GM18511 (cell line): ENCODE measurements at regions not wholly inside any gene's neighbourhood (a gene's known extent, or its start where the extent isn't known, plus 50 kb on each side); places are given as distances from the start of the nearest gene placed in this dataset.

Source experiments
- ATAC-seq: cut with Tn5 transposase; IDR thresholded peaks from one replicate; pipeline ENCODE4 v1.9.1; 2021; ENCODE audit warnings: mild to moderate bottlenecking, moderate library complexity; ENCODE audit not compliant: unreplicated experiment

- peak; percentile 97 for ATAC-seq
Observed at GRCh38 chr10:4663162-4663992, 162.6 kb upstream of the AKR1E2 start.

- no peak for ATAC-seq
Observed at GRCh38 chr10:4662576-4663161, 163.3 kb upstream of the AKR1E2 start.

GRCh38 chr10:4661511-4662255 is 164.3 kb upstream of the AKR1E2 start:
- no peak for ATAC-seq

GRCh38 chr10:4658777-4659176 is 167.2 kb upstream of the AKR1E2 start:
- no peak for ATAC-seq

GRCh38 chr10:4656576-4657194 is 169.3 kb upstream of the AKR1E2 start:
- no peak for ATAC-seq

GRCh38 chr10:4655879-4656278 is 170.1 kb upstream of the AKR1E2 start:
- ATAC-seq = no peak

- no peak for ATAC-seq
Observed at GRCh38 chr10:4655406-4655805, 170.6 kb upstream of the AKR1E2 start.

- no peak for ATAC-seq
Observed at GRCh38 chr10:4654496-4654895, 171.5 kb upstream of the AKR1E2 start.

- ATAC-seq = no peak
Observed at GRCh38 chr10:4653160-4653559, 172.8 kb upstream of the AKR1E2 start.

GRCh38 chr10:4652111-4653010 is 173.6 kb upstream of the AKR1E2 start:
- ATAC-seq = peak; percentile 79

- peak; percentile 42 for ATAC-seq
Observed at GRCh38 chr10:4651404-4652037, 174.5 kb upstream of the AKR1E2 start.

- no peak for ATAC-seq
Observed at GRCh38 chr10:4650582-4650981, 175.4 kb upstream of the AKR1E2 start.

GRCh38 chr10:4649886-4650508 is 176.0 kb upstream of the AKR1E2 start:
- ATAC-seq = no peak

GRCh38 chr10:4649471-4649870 is 176.5 kb upstream of the AKR1E2 start:
- no peak for ATAC-seq

GRCh38 chr10:4648999-4649398 is 177.0 kb upstream of the AKR1E2 start:
- no peak for ATAC-seq

GRCh38 chr10:4647109-4647785 is 178.8 kb upstream of the AKR1E2 start:
- no peak for ATAC-seq

GRCh38 chr10:4646547-4646946 is 179.5 kb upstream of the AKR1E2 start:
- ATAC-seq = no peak

GRCh38 chr10:4645836-4646235 is 180.2 kb upstream of the AKR1E2 start:
- ATAC-seq = no peak

GRCh38 chr10:4643471-4643870 is 182.5 kb upstream of the AKR1E2 start:
- ATAC-seq = no peak
